Endodermal cell (in vitro differentiated cells): ENCODE measurements at regions not wholly inside any gene's neighbourhood (a gene's known extent, or its start where the extent isn't known, plus 50 kb on each side); places are given as distances from the start of the nearest gene placed in this dataset.

Experiments used
- DNase-seq: peaks from one replicate; pipeline ENCODE4 v3.0.0-alpha.2; 2017
- H3K27ac ChIP-seq: 2 replicates; pipeline ENCODE4 v1.5.1; 2013; ENCODE audit warnings: mild to moderate bottlenecking, low read depth, low read length, moderate library complexity
- H3K27me3 ChIP-seq: 2 replicates; pipeline ENCODE4 v1.6.1; 2013; ENCODE audit warnings: mild to moderate bottlenecking, low read length, moderate library complexity; ENCODE audit not compliant: insufficient read depth, control insufficient read depth, poor library complexity, severe bottlenecking
- H3K36me3 ChIP-seq: 2 replicates; pipeline ENCODE4 v1.7.0; 2013; ENCODE audit warnings: mild to moderate bottlenecking, low read length, moderate library complexity; ENCODE audit not compliant: control insufficient read depth, insufficient read depth
- H3K4me1 ChIP-seq: one replicate; pipeline ENCODE4 v1.7.0; 2013; ENCODE audit warnings: low read length; ENCODE audit not compliant: control insufficient read depth, insufficient read depth
- H3K4me3 ChIP-seq: 2 replicates; pipeline ENCODE4 v1.5.1; 2013; ENCODE audit warnings: mild to moderate bottlenecking, low read length, moderate library complexity
- H3K9ac ChIP-seq: 2 replicates; pipeline ENCODE4 v1.6.1; 2013; ENCODE audit warnings: mild to moderate bottlenecking, low read length, moderate library complexity; ENCODE audit not compliant: poor library complexity, severe bottlenecking; ENCODE audit errors: extremely low read depth
- H3K9me3 ChIP-seq: 2 replicates; pipeline ENCODE4 v1.6.1; 2013; ENCODE audit warnings: mild to moderate bottlenecking, low read length, moderate library complexity; ENCODE audit not compliant: control insufficient read depth
- H3K27ac Mint-ChIP-seq: 2 replicates; pipeline ENCODE4 v1.8.0; 2020; ENCODE audit warnings: mixed read lengths
- H3K27me3 Mint-ChIP-seq: 2 replicates; pipeline ENCODE4 v1.8.0; 2021; ENCODE audit warnings: mild to moderate bottlenecking, mixed read lengths; ENCODE audit not compliant: insufficient read depth
- H3K36me3 Mint-ChIP-seq: 2 replicates; pipeline ENCODE4 v1.8.0; 2020; ENCODE audit warnings: low read depth, mixed read lengths
- H3K4me1 Mint-ChIP-seq: 2 replicates; pipeline ENCODE4 v1.8.0; 2020; ENCODE audit warnings: mixed read lengths
- H3K4me3 Mint-ChIP-seq: 2 replicates; pipeline ENCODE4 v1.8.0; 2020; ENCODE audit warnings: mild to moderate bottlenecking, moderate library complexity, mixed read lengths
- H3K9me3 Mint-ChIP-seq: 2 replicates; pipeline ENCODE4 v1.8.0; 2020; ENCODE audit warnings: mild to moderate bottlenecking, mixed read lengths
- WGBS, 2 experiments: methylation state at CpG; one replicate each; pipeline versions ENCODE4 v1.1.5 to v1.1.7; 2013; ENCODE audit warnings: missing lambda C conversion rate in 2 of 2, mixed read lengths in 1 of 2; ENCODE audit not compliant: insufficient coverage in 1 of 2, insufficient read length in 1 of 2; 5-methylcytosine and 5-hydroxymethylcytosine counted together
- TF ChIP-seq, protein P1 (sequence below): fragments of 200-600 bp; sonication (generic); conservative IDR thresholded peaks from 2 replicates; pipeline ENCODE4 v1.5.0; 2021; ENCODE audit warnings: antibody characterized with exemption, mild to moderate bottlenecking

DNA sequence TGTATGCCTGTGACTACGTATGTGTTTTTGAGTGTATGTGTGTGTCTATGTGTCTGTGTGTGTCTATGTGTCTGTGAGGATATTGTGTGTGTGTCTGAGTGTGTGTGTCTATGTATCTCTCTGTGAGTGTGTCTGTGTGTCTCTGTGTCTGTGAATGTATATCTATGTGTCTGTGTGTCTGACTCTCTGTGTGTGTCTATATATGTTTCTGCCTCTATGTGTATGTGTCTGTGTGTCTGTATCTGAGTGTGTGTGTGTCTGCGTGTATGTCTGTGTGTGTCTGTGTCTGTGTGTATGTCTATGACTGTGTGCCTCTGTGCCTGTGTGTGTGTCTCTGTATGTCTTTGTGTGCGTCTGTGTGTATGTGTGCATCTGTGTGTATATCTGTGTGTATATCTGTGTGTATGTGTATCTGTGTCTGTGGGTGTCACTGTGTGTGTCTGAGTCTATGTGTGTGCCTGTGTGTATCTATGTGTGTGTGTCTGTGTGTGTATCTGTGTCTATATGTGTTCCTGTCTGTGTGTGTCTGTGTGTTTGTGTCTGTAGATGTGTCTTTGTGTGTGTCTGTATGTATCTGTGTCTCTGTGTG is 172.7 kb downstream of the MYCN start:
- TF ChIP-seq, protein P1, sequence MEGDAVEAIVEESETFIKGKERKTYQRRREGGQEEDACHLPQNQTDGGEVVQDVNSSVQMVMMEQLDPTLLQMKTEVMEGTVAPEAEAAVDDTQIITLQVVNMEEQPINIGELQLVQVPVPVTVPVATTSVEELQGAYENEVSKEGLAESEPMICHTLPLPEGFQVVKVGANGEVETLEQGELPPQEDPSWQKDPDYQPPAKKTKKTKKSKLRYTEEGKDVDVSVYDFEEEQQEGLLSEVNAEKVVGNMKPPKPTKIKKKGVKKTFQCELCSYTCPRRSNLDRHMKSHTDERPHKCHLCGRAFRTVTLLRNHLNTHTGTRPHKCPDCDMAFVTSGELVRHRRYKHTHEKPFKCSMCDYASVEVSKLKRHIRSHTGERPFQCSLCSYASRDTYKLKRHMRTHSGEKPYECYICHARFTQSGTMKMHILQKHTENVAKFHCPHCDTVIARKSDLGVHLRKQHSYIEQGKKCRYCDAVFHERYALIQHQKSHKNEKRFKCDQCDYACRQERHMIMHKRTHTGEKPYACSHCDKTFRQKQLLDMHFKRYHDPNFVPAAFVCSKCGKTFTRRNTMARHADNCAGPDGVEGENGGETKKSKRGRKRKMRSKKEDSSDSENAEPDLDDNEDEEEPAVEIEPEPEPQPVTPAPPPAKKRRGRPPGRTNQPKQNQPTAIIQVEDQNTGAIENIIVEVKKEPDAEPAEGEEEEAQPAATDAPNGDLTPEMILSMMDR, result no peak
- H3K9ac ChIP-seq, result no peak overlapping the region
- H3K4me1 ChIP-seq, result peaks cover 7% of the 10 kb centered on the region
- H3K4me3 ChIP-seq, result no peak overlapping the region
- 62% methylated on average over 3 of the region's 3 CpGs; no CpG with 5 or more reads in 1 of the 2 experiments for WGBS, 2 experiments
- H3K27ac ChIP-seq, result no peak overlapping the region
- peaks cover 18% of the 10 kb centered on the region for H3K4me1 Mint-ChIP-seq
- H3K9me3 ChIP-seq, result no peaks in the 10 kb centered on the region
- DNase-seq, result no peak
- no peaks in the 10 kb centered on the region for H3K27me3 Mint-ChIP-seq
- H3K36me3 ChIP-seq, result no peaks in the 10 kb centered on the region
- no peak overlapping the region for H3K27ac Mint-ChIP-seq
- no peak overlapping the region for H3K4me3 Mint-ChIP-seq
- H3K36me3 Mint-ChIP-seq, result no peaks in the 10 kb centered on the region
- H3K9me3 Mint-ChIP-seq, result no peaks in the 10 kb centered on the region
- no peaks in the 10 kb centered on the region for H3K27me3 ChIP-seq

DNA sequence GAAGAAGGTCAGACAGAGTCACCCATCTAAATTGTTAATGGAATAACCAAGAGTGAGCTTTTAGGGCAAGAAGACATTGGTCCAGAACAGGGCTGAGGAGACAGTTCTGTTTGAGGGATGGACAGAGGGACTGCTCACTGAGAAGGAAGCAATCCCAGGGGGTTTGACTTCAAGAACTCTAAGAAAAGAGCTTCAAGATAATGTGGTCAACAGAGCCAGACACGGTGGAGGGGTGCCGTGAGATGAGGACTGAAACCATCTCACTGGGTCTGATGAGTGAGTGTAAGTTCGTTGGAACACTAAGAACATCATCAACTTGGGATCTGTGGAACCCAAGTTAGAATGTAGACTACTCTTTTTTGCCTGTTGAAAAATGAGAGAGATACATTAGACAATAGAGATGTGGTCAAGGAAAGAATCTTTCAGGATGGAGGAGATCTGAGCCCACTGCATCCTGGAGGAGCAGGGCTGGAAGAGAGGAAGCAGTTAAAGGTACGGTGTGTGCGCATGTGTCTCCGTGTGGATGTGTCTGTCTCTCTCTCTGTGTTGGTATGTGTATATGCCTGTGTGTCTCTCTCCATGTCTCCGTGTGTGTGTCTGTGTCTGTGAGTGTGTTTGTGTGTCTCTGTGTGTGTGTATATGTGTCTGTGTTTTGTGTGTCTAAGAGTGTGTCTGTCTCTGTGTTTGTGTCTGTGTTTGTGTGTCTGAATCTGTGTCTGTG is 172.1 kb downstream of the MYCN start:
- Histone ChIP-seq H3K27ac (no peak overlapping the region), H3K9me3 (no peaks in the 10 kb centered on the region), H3K4me1 (peaks cover 7% of the 10 kb centered on the region), H3K27me3 (no peaks in the 10 kb centered on the region), H3K4me3 (no peak overlapping the region), H3K36me3 (no peaks in the 10 kb centered on the region), H3K9ac (no peak overlapping the region)
- H3K27ac Mint-ChIP-seq, result no peak overlapping the region
- no peaks in the 10 kb centered on the region for H3K27me3 Mint-ChIP-seq
- no peak for DNase-seq
- no peaks in the 10 kb centered on the region for H3K36me3 Mint-ChIP-seq
- peaks cover 18% of the 10 kb centered on the region for H3K4me1 Mint-ChIP-seq
- WGBS, 2 experiments, result 93 to 96% methylated on average over 6 to 7 of the region's 7 CpGs
- H3K4me3 Mint-ChIP-seq, result no peak overlapping the region
- no peaks in the 10 kb centered on the region for H3K9me3 Mint-ChIP-seq
- TF ChIP-seq, protein P1, result no peak

DNA sequence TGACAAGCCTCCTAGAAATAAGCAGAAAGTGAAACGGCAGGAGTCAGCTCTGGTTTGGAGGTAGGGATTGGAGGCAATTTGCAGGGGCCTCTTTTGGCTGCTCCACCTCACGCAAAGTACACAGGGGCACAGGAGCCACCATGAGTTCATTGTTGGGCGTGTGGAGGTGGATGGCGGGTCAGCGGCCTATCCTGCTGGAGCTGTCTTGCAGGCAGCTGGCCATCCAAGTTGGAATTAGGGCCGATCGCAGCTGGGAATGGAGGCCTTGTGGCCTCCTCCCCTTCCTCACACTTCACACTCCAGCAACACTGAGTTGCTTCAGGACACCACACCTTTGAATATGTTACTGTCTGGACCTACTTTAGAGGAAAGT is 171.5 kb downstream of the MYCN start:
- Histone ChIP-seq H3K36me3 (no peaks in the 10 kb centered on the region), H3K9me3 (no peaks in the 10 kb centered on the region), H3K4me1 (peaks cover 9% of the 10 kb centered on the region), H3K4me3 (no peak overlapping the region), H3K27me3 (no peaks in the 10 kb centered on the region), H3K27ac (no peak overlapping the region), H3K9ac (no peak overlapping the region)
- Mint-ChIP-seq H3K36me3 (no peaks in the 10 kb centered on the region), H3K4me3 (no peak overlapping the region), H3K27ac (no peak overlapping the region), H3K4me1 (peaks cover 19% of the 10 kb centered on the region), H3K27me3 (no peaks in the 10 kb centered on the region), H3K9me3 (no peaks in the 10 kb centered on the region)
- TF ChIP-seq, protein P1, result no peak
- 94 to 98% methylated on average over 5 to 7 of the region's 7 CpGs for WGBS, 2 experiments
- no peak for DNase-seq
